Activated CD8-positive, alpha-beta memory T cell treated with anti-CD3 and anti-CD28 coated beads, Interleukin-2, amount 50 U/mL, for 24 hours (primary cell): ENCODE measurements at regions not wholly inside any gene's neighbourhood (a gene's known extent, or its start where the extent isn't known, plus 50 kb on each side); places are given as distances from the start of the nearest gene placed in this dataset.

Experiments used
- DNase-seq: peaks from one replicate; pipeline ENCODE4 v3.0.0-alpha.2; 2020; ENCODE audit errors: extremely low read depth

DNA sequence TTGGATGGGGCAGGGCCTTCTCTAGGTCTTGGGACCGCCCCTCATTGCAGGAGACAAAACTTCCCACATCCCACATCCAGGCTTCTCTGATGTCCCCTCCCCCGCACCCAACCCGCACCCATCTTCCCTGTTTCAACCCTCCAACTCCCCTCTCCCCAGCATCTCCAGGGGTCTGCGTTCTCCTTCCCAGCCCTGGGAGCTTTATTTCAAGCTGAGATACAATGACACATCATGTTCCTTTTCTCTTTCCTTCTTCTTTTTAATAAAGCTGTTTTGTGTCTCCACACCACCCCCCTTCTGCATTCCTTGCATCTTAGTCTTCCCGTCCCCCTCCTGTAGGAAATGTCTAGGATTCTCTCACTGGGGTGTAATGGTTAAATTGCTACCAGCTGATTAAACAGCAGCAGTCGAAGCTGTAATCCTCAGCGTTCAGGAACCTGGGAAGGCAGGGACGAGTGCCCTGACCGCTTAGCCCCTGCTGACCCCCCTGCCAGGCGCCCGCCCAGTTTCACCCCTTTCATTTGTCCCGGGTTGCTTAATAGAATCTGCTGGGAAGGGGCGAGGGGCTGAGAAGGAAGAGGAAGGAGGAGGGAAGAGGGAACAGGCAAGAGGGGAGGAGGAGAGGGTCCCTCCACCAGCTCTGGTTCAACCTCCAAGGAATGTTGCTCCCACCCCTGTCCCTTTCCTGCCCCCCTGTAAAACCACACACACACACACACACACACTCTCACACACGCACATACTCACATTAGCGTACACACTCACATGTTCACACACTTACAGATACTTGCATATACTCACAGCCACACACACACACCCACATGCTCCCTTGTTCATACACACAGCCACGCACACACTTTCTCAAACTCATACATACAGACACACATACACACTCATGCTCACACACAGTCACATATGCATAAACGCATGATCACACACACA is 104.5 kb upstream of the MED13L start:
- DNase-seq: no peak

DNA sequence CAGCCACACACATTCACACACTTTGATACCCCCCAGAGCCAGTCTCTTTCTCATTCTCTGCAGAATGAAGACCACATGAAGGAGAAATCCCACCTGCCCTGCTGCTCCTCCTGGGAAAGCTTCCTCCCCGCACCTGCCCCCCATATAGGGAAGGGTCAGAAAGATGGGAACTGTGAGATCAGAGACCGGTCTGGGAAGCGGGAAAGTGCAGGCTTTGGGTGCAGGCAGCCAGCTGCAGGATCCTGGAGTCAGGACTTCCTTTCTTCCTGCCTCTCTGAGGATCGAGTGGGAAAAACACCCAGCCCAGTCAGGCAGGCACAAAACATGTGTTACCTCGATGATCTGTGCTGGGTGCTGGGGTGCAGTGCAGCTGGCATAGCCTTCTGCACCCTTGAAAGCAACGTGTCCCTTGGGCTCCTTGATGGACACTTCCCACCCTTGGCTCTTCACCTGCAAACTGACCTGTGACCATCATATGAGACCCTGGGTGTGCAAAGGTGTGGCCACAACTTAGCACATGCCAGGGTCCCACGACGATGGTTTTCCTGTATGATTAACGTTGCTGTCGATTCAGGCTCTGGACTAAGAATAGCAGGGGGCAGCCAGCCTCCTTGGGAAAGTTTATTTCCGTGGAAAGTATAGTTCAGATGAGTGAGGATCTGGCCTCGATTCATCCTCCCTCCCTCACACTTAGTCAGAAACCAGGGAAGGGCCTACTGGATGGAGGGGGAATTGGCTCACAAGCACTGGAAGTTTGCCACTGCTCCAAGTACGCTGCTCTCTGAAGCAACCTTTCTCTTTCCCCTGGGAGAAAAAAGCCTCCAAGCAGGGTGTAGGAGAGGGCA is 105.4 kb upstream of the MED13L start:
- no peak for DNase-seq

GRCh38 chr12:116384175-116384574 is 106.7 kb upstream of the MED13L start:
- no peak for DNase-seq

- no peak for DNase-seq
Measured at GRCh38 chr12:116384691-116385485, 107.4 kb upstream of the MED13L start.

- DNase-seq: no peak
Measured at GRCh38 chr12:116385486-116386217, 108.2 kb upstream of the MED13L start.

DNA sequence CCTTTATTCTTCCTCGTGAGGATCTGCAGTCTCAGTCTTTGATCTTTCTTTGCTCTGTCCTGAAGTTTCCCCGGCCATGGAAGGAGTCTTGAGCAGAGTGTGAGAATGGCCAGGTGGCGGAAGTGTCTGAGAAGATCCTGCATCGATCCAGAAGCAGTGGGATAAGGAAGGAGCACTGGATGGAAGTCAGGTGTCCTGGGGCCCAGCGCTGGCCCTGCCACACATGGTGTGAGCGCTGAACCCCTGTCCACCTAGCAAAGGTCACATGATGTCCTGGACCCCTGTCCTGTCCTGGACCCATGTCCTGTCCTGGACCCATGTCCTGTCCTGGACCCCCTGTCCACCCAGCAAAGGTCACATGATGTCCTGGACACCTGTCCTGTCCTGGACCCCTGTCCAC is 111.8 kb upstream of the MED13L start:
- DNase-seq: no peak

GRCh38 chr12:116389990-116390389 is 112.5 kb upstream of the MED13L start:
- DNase-seq: no peak

GRCh38 chr12:116390401-116391335 is 113.2 kb upstream of the MED13L start:
- DNase-seq: no peak

DNA sequence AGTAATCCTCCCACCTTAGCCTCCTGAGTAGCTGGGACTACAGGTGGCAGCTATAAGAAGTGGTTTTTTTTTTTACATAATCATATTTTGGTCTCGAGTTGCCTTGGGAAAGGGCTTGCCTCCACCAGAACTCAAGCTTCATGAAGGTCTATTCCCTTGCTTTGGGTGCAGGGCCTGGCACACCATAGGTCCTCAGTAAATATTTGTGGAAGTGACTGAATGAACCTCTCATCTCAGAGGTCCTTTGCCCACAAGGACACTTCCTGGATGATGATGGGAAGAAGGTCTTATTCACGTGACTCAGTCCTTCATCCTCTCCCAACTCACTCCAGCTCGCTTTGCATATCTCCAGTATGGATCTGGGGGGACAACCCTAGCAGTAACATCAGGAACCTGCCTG is 114.0 kb upstream of the MED13L start:
- no peak for DNase-seq

DNA sequence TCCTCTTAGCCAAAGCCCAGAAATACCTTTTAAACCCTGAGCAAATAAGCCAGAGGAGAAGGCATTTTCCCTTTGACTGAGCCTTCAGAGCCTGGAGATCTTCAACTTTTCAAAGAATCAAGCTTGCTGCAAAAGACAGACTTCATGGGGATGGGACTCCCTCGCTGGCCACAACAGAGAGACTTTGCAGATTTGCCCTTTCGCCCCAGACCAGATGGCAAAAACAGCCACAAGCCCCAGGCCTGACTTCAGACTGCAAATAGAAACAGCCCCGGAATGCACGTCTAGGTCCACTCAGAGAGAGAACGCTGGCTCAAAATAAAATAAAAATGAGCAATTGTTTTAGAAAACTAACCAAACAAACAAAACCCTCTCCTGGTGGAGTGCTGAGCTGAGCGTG is 114.6 kb upstream of the MED13L start:
- DNase-seq: no peak

DNA sequence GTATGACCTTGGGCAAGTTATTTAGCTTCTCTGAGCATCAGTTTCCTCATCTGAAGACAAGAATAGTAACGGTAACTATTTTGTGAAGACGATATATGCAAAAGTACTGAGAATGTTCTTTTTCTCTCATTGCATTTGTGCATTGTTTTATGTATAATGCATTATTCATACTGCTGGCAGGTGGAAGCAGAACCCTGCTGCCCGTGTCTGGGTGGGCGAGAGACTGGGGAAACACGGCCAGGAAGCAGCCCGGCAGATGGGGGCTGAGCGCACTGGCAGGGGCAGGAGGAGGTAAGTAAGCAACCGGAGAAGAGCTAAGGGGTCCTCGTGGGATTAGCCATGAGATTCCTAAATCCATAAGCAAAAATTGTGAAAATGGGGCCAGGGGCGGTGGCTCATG is 115.8 kb upstream of the MED13L start:
- no peak for DNase-seq

GRCh38 chr12:116393859-116394650 is 116.6 kb upstream of the MED13L start:
- no peak for DNase-seq

DNA sequence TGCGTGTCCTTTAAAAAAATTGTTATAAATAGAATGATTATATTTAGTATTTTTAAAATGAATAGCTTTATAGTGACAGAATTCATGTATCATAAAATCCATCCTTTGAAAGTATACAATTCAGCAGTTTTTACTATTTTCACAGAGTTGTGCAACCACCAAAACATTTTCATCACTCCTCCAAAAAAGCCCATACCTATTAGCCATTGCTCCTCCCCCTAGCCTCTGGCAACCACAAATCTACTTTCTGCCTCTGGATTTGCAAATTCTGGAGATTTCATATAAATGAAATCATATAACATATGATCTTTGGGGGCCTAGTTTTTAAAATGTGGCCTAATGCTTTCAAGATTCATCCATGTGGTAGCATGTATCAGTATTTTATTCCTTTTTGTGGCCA is 117.9 kb upstream of the MED13L start:
- DNase-seq: no peak

DNA sequence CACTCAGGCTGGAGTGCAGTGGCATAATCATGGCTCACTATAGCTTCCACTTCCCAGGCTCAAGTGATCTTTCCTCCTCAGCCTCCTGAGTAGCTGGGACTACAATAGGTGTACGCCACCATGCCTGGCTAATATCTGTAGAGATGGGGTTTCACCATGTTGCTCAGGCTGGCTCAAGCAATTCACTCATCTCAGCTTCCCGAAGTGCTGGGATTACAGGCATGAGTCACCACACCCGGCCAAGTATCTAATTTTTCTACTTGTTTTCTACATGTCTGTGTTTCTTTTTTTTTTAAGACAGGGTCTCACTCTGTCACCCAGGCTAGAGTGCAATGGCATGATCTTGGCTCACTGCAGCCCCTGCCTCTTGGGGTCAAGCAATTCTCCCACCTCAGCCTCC is 119.7 kb upstream of the MED13L start:
- DNase-seq: no peak

- DNase-seq: no peak
Measured at GRCh38 chr12:116398193-116398592, 120.7 kb upstream of the MED13L start.

GRCh38 chr12:116399055-116399454 is 121.6 kb upstream of the MED13L start:
- no peak for DNase-seq

GRCh38 chr12:116400636-116401372 is 123.3 kb upstream of the MED13L start:
- DNase-seq: no peak

DNA sequence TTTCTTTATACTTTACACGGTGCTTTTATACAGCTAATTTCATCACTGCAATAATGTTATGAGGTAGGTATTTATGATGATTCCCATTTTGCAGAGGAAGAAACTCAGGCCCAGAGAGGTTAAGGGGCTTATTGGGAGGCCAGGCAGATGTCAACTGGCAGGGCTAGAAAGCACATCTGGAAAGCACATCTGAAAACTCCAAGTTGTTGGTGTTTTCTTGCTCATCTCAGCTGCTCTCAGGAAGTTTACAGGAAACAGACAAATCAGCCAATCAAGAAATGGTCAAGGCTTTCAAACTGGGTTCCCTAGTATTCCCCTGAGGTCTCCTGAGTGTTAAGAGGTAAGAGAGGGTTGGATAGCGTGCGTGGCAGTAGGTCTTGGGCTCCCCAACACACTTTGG is 124.1 kb upstream of the MED13L start:
- no peak for DNase-seq
